ENCODE measurements at regions not wholly inside any gene's neighbourhood (a gene's known extent, or its start where the extent isn't known, plus 50 kb on each side); places are given as distances from the start of the nearest gene placed in this dataset.

- TF ChIP-seq CTCF (IDR thresholded peaks at IDR 0.05) (no peak), POLR2A (IDR thresholded peaks at IDR 0.05) (no peak)
These were observed 76.9 kb downstream of the WSB1 start for GRCh38 chr17:27370776-27371175.

Measured in uterus (tissue), 2 donors.